ENCODE measurements at regions not wholly inside any gene's neighbourhood (a gene's known extent, or its start where the extent isn't known, plus 50 kb on each side); places are given as distances from the start of the nearest gene placed in this dataset.
"Not testable (repeated sequence)": the region's sequence is repeated elsewhere in the genome, so short reads cannot be mapped to it uniquely, and the experiment has no call there.

DNA sequence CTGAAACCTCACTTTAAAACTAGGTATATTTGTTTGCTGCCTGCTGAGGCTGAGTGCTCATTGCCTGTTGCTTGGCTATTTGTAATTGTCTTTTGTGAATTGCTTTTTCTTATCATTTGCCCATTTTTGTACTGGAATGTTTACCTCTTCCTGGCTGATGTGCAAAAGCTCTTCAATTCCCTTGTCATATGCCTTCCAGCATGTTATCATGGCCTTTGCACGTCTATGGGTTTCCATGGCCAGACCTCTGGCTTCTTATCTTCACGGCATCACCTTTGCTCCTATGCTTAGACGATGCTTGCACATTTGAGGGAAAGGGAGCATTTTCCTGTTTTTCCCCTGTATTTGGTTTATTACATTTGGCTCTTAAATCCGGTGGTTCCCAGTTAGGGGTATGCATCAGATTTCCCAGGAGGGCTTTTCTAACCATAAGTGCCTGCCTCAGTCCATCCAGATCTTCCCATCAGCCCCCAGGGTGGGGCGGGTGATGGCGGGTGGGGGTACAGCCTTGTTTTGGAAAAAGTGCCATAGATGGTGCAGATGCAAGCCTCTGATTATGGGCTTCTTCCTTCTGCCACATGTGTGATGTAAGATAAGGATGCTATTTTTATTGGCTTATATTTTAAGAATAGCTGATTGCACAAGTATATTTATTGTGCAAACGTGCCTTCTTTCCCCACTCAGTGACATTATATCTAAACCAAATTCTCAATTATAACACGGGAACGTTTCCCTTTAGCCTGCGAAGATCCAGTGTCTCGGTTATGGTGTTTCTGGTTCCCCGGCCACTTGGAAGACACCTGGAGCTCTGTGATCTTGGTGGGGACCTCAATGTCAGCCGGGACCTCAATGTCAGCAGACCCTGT, 70.6 kb upstream of the SEPTIN5 start:
- DNase-seq = no peak

DNA sequence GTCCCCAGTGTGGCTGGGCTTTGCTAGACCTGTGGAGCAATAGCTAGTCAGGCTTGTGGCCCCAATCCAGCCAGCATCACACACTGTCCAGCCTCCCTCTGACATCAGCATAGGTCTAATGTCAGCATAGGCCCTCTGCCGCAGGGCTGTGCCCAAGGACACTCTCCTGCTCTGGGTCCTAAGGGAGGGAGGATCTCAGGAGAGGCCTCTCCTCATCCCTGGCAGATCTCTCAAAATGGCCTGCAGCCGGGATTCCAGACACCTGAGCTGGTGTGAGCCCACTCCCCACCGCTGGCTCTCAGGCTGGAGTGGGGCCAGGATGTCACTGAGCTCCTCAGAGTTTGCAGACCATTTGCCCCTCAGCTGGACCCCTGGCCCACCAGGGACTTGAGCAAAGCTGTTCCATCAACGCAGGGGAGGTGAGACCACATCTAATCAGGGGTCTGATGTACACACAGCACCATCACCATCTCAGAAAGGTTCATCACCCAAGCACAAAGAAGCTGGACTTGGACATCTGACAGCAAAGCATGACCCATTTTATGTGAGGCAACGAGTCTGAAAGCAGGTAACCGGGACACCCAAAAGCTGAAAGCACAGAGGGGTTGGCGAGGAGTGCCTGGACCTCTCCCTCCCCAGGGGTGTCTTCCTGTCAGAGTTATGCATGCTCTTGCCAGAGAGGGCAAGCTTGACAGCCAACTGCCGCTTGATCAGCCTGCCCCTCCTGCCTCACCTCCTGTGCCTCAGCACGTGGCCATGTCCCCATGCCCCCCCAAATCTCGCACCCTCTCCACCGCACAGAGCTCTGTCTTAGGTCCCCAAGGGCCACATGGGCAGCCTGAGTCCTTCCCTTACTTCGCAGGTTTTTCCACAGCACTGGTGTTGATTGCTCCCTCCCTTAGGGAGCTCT, 69.7 kb upstream of the SEPTIN5 start:
- no peak for DNase-seq

DNA sequence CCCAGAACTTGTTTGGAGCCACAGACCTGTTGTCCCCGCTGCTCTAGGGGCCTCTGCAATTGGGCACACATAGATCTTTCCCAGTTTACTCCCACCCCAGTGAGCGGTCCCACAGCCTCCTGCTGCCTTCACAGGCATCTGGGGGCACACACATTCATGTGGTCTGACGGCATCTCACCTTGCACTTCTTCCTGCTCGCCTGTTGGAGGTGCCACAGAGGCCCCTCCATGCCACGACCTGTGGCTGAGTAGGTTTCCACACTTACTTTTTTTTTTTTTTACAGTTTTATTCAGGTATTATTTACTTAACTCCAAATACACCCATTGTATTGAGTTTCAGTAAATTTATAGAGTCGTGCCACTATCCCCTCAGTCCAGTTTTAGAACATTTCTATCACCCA, 68.9 kb upstream of the SEPTIN5 start:
- DNase-seq = no peak

DNA sequence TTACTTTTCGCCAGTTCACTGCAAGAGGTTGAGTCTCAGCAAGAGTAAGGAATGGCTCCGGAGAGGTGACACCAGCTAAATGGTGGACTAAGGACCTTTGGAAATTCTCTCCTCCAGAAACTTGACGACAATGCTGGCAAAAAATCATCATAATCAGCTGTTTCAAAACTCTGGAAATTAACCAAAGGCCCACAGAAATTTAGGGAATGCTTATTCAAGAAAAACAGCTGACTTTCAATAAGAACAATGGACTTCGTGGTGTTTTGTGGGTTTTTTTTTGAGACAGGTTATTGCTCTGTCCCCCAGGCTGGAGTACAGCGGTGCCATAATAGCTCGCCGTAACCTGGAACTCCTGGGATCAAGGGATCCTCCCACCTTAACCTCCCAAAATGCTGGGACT, 68.4 kb upstream of the SEPTIN5 start:
- no peak for DNase-seq

DNA sequence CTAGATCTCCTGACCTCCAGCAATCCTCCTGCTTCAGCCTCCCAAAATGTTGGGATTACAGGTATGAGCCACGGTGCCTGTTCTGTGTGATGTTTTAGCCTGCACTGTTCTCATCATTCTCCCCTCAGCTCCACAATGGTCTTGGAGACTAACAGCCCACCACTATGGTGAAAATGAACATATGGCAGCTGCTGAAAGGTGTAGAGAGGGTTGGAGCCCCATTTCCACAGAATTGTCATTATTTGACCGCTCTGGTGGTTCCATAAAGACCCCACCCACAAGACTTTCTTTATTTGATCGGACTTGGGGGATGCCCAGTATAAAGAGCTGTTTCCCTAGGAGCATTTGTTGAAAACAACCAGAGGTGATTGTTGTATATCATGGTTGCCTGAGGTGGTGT, 67.9 kb upstream of the SEPTIN5 start:
- no peak for DNase-seq

DNA sequence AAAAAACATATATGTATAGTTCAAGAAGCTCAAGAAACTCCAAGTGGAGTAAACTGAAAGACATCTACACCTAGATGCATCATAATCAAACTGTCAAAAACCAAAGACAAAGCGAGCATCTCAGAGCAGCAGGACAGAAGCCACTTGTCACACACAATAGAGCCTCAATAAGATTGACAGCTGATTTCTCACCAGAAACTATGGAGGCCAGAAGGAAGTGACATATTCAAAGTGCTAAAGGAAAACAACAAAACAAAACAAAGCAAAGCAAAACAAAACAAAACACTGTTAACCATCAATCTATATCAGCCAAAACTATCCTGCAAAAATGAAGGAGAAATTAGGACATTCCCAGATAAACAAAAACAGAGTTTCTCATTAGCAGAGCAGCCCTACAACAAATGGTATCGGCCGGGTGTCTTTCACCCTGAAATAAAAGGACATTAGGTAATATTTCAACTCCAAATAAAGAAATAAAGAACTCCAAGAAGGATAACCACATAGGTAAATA, 65.8 kb upstream of the SEPTIN5 start:
- DNase-seq = no peak

DNA sequence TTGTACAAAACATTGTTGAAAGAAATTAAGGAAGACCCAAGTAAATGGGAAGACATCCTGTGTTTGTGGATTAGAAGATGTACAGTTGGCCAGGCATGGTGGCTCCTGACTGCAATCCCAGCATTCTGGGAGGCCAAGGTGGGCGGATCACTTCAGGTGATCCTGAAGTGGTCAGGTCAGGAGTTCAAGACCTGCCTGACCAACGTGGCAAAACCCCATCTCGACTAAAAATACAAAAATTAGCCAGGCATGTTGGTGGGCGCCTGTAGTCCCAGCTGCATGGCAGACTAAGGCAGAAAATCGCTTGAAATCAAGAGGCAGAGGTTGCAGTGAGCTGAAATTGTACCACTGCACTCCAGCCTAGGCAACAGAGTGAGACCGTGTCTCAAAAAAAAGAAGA, 62.0 kb upstream of the SEPTIN5 start:
- DNase-seq = no peak

DNA sequence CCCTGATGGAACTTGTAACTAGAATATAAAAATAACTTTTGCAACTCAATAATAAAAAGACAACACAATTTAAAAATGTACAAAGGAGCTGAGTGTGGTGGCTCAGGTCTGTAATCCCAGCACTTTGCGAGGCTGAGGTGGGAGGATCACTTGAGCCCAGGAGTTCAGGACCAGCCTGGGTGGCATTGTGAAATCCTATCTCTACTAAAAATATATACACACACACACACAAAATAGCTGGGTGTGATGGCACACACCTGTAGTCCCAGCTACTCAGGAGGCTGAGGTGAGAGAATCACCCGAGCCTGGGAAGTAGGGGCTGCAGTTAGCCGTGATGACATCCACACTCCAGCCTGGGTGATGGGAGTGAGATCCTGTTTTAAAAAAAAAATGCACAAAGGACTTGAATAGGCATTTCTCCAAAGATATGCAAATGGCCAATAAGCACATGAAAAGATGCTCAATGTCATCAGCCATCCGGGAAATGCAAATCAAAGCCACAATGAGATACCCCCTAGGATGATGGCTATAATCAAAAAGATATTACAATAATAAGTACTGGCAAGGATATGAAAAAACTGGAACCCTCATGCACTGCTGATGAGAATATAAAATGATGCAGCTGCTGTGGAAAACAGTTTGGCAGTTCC, 59.8 kb upstream of the SEPTIN5 start:
- DNase-seq = no peak

DNA sequence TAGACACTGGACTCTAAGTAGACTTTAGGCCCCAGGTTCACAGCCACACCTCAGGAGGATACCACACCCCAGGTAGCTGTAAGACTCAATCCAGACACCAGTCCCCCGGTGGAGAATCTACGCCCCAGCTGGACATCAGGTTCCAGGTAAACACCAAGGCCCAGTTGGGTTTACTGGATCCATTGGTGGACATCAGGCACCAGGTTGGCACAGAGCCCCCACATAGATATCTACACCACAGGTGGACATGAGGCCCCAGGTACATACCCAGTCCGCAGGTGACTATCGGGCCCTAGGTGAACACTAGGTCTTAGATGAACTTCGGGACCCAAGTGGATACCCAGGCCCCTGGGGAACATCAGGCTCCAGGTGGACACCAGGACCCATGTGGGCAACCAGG, 58.9 kb upstream of the SEPTIN5 start:
- no peak for DNase-seq

DNA sequence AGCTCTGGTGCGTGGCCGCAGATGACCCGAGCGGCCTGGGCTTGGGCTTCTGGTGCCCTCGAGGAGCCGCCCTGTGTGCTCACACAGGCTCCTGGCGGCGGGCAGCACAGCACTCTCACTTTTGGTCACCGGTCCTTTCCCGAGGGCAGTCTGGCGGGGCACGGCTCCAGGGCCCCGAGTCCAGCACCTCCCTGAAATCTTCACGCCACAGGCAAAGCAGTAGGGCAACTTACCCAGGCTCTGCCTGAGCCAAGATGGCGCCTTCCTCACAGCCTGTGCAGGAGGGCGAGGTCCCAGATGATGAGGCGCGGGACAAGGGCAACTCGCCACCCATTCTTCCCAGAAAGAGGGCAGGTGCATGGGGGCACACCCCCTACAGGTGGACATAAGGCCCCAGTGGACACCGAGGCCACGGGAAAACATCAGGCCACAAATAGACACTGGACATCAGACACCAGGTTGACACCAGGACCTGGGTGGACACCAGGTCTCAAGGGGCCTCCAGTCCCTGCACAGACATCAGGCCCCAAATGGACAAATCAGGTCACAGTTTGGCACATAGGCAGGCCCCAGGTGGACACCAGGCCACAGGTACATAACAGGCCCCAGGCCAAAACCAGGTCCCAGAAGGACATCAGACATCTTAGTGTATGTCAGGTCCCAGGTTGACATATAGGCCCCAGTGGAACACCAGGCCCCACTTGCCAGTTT, 57.6 kb upstream of the SEPTIN5 start:
- no peak for DNase-seq

DNA sequence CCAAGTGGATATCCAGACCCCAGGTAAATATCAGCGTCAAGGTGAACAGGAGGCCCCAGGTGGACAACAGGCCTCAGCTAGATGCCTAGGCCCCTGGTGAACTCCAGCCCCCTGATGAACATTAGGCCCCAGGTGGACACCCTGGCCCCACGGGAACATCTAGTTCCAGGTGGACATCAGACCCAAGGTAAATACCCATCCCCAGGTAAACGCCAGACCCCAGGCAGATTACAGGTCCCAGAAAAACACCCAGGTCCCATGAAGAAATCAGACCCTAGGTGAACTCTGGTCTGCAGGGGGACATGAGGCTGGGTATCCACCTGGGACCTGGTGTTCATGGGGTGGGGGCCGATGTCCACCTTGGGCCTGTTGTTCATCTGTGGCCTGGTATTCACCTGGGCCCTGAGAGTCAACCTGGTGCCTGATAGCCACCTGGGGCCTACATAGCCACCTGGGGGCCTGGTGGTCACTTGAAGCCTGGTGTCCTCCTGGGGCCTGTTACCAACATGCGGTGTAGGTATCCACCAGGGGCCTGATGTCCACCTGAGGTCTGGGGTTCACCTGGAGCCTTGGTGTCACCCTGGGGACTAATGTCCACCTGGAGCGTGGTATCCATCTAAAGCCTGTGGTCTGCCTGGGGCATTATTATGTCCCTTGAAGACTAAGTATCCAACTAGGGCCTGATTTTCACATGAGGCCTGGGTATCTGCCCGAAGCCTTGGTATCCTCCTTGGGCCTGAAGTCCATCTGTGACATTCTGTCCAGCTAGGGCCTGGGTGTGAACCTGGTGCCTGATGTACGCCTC, 56.8 kb upstream of the SEPTIN5 start:
- no peak for DNase-seq

DNA sequence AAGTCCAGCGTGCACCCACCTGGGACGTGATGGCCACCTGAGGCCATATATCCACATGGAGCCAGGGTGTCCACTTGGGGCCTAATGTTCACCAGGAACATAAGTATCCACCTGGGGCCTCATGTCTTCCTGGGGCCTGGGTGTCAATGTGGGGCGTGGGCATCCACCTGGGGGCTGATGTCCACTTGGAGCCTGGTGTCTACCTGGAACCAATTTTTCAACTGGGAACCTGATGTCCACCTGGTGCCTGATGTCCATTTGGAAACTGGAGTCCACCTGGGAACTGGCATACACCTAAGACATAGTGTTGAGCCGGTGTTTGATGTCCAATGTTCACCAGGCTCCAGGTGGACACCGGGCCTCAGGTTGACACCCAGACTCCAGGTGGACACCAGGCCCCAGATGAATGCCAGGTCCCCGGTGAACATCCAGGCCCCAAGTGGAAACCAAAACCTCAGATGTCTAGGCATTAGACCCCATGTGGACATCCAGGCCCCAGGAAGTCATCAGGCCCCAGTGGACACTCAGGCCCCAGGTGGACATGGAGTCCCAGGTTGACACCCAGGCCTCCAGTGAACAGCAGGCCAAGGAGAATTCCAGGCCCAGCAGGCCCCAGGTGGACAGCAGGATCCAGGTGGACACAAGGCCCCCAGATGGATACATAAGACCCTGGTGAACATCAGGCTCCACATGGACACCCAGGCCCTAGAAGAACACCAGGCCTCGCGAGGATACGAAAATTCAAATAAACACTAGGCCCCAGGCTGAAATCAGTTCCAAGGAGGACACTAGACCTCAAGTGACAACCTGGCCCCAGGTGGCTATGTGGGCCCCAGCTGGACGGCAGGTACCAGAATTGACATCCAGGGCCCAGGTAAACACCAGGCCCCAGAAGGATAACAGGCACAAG, 56.0 kb upstream of the SEPTIN5 start:
- DNase-seq = no peak

DNA sequence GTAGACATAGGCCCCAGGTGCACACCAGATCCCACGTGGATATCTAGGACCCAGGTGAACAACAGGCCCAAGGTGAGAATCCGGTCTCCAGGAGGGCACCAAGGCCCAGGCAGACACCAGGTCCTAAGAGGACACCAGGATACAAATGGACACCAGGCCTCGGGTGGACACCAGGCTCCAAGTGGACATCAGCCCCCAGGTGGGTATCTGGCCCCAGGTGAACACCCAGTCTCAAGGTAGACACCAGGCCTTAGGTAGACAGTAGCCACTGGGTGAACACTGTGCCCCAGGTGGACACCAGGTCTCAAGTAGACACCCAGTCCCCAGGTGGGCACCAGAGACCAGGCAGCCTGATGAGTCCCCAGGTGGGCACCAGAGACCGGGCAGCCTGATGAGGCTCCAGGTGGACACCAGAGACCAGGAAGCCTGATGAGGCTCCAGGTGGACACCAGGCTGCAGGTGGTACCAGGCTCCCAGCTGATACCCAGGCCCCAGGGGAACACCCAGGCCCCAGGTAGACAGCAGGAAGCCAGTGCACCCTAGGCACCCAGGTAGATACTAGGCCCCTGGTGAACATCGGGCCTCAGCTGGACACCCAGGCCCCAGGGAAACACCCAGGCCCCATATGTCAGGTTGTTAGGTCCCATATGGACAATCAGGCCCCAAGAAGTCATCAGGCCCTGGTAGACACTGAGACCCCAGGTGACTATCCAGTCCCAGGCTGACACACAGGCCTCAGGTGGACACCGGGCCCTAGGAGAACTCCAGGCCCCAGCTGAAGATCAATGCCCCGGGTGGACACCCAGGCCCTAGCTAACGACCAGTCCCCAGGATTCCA, 55.1 kb upstream of the SEPTIN5 start:
- DNase-seq = no peak

DNA sequence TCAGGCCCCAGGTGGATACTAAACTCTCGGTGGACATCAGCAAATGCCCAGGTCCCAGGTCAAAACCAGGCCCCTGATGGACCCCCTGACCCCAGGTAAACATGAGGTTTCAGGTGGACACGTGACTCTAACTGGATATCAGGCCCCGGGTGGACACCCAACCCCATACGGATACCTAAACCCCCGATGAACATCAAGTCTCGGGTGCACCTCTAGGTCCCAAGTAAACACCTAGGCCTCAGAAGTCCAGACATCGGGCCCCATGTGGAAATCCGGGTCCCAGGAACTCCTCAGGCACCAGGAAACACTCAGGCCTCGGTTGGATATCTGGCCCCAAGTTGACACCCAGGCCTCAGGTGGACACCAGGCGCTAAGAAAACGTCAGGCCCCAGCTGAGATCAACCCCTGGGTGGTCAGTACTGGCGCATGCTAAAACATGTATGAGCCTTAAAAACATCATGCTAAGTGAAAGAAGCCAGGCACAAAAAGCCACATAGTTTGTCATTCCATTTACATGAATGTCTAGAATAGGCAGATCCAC, 54.4 kb upstream of the SEPTIN5 start:
- DNase-seq = no peak

DNA sequence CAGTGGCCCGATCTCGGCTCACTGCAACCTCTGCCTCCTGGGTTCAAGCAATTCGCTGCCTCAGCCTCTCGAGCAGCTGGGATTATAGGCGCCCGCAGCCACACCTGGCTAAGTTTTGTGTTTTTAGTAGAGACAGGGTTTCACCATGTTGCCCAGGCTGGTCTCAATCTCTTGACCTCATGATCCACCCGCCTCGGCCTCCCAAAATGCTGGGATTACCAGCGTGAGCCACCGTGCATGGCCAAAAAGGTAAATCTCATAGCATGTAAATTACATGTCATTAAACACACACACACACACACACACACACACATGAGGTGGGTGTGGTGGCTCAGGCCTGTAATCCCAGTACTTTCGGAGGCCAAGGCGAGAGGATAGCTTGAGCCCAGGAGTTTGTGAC, 53.7 kb upstream of the SEPTIN5 start:
- DNase-seq = not testable (repeated sequence)

DNA sequence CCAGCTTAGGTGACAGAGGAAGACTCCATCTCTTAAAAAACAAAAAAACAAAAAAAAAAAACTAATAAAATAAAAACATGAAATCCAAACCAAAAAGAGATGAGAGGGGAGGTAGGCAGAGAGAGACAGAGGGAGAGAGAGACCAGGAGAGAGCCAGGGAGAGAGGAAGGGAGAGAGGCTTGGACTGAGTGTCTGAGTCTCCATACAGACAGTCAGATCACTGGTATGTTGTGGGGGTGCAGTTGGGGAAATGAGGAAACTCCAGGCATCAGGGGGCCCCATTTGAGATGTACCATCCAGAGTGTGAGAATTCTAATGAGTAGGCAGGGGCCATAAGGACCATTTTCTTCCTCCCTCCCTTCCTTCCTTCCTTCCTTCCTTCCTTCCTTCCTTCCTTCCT, 53.1 kb upstream of the SEPTIN5 start:
- DNase-seq = no peak

DNA sequence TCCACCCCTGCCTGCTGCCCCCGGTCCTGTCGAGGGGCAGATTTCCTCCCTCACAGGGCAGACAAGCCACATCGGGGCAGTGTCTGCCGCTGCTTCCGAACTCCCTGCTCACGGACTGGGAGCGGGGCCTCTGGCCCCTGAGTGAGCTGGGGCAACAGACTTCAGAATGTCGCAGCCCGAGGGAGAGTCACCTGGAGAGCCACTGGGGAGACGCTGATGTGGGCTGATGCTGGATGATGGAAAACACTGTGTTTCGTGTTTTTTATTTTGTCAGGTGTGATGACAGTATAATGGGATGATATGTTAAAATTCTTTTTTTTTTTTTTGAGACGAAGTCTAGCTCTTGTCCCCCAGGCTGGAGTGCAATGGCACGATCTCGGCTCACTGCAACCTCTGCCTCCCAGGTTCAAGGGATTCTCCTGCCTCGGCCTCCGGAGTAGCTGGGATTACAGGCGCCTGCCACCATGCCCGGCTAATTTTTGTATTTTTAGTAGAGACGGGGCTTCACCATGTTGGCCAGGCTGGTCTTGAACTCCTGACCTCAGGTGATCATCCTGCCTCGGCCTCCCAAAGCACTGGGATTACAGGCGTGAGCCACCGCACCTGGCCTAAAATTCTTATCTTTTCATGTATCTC, 52.1 kb upstream of the SEPTIN5 start:
- not testable (repeated sequence) for DNase-seq

DNA sequence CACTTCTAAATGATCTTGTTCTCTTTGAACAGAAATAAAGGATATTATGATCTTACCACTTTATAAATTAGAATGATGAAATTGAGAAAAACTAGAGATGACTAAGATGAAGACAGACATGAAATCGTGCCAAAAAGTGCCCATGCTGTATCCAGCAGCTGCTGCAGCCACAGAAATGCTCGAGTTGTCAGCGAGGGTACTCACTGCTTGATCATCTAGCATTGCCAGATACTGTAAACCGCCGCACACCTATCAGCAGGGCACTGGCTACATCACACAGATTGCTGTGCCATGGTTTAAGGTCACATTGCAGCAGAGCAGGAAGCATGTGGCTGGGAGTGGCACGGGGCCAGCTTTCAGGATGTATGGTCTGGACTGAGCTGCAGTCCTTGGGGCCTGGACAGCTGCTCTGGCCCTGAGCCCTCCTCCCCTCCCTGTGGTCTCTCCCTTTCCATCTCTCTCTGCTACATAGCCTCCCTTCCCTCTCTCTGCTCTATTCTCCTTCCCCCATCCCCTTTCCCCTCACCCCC, 51.0 kb upstream of the SEPTIN5 start:
- no peak for DNase-seq
